Adrenal gland (tissue), 9 donors: ENCODE measurements at regions not wholly inside any gene's neighbourhood (a gene's known extent, or its start where the extent isn't known, plus 50 kb on each side); places are given as distances from the start of the nearest gene placed in this dataset.

Experiments used
- DNase-seq, 7 donors: peaks; one replicate each; pipeline ENCODE4 v3.0.0-alpha.2; 2019 to 2020
- H3K27ac ChIP-seq, 5 donors: fragments of 200-600 bp; sonication (generic) in 4 of 5; 1 replicate in 3 of 5; 2 replicates in 2 of 5; pipeline versions ENCODE4 v1.5.1 to v1.8.0; 2016 to 2020; ENCODE audit warnings: mild to moderate bottlenecking in 1 of 5
- H3K27me3 ChIP-seq: fragments of 200-600 bp; 2 replicates; pipeline ENCODE4 v1.8.0; 2021
- H3K36me3 ChIP-seq, 2 donors: fragments of 200-600 bp; replicated peaks in 1 of 2; 1 replicate in 1 of 2; 2 replicates in 1 of 2; pipeline versions ENCODE4 v1.5.1 to v1.8.0; 2018 to 2022
- H3K4me1 ChIP-seq, 2 donors: fragments of 200-600 bp; replicated peaks in 1 of 2; 1 replicate in 1 of 2; 2 replicates in 1 of 2; pipeline versions ENCODE4 v1.5.1 to v1.8.0; 2018 to 2021
- H3K4me3 ChIP-seq, 4 donors: fragments of 200-600 bp; sonication (generic) in 3 of 4; one replicate each; pipeline ENCODE4 v1.5.1; 2016 to 2018
- H3K9me3 ChIP-seq, 3 donors: fragments of 200-600 bp; sonication (generic) in 1 of 3; replicated peaks in 1 of 3; 1 replicate in 2 of 3; 2 replicates in 1 of 3; pipeline versions ENCODE4 v1.5.1 to v1.8.0; 2016 to 2021
- CTCF ChIP-seq, 6 experiments: fragments of 450-650 bp in 4 of 6; fragments of 200-600 bp in 2 of 6; sonication (generic) in 1 of 6; IDR thresholded peaks; 1 replicate in 5 of 6; 2 replicates in 1 of 6; pipeline versions ENCODE4 v1.5.1 to v1.8.0; 2016 to 2021; ENCODE audit warnings: antibody characterized with exemption in 6 of 6, mild to moderate bottlenecking in 2 of 6, moderate library complexity in 1 of 6
- POLR2A ChIP-seq, 2 donors: fragments of 450-650 bp; IDR thresholded peaks; one replicate each; pipeline ENCODE4 v1.6.1; 2017; ENCODE audit warnings: antibody characterized with exemption in 2 of 2, mild to moderate bottlenecking in 2 of 2, moderate library complexity in 1 of 2
- WGBS, 4 donors: extraction: QIAGEN DNeasy Blood & Tissue Kit in 2 of 4; methylation state at CpG; one replicate each; pipeline versions ENCODE4 v1.1.5 to v1.1.7; 2013 to 2017; 5-methylcytosine and 5-hydroxymethylcytosine counted together
- intact Hi-C, 2 donors: fragments of 100-400 bp; cut with DNase I; formaldehyde crosslinking; loops; one replicate each; pipeline versions ENCODE4 v1.14.1 to v1.15.0; 2022 to 2023
- donor health status: healthy with polysubstance abuse.
- donor health status: Bipolar disorder and iron deficiency.
- donor health status: DM: yes; HTN: yes; CAD: no.
- donor health status: DM: no; HTN: no; CAD: no.
- donor health status: DM: no; HTN: no; CAD: no.

- 96 to 100% (median 99%) methylated on average over 2 of the region's 2 CpGs for WGBS, 4 donors
- H3K9me3 ChIP-seq: no peaks in the 10 kb centered on the region
Measured at GRCh38 chr14:71616013-71616412, 316.2 kb upstream of the RGS6 start.

GRCh38 chr14:71618047-71618446 lies 314.2 kb upstream of the RGS6 start:
- H3K4me3 ChIP-seq: no peak overlapping the region
- no peaks in the 10 kb centered on the region for H3K27me3 ChIP-seq
- intact Hi-C loops: no loop called here
- WGBS, 4 donors: 92 to 97% (median 95%) methylated on average over 3 of the region's 3 CpGs
- H3K27ac ChIP-seq: no peak overlapping the region
- no peaks in the 10 kb centered on the region for H3K9me3 ChIP-seq
- H3K36me3 ChIP-seq: no peaks in the 10 kb centered on the region
- H3K4me1 ChIP-seq: no peaks in the 10 kb centered on the region
- no peak for DNase-seq
- TF ChIP-seq CTCF (IDR thresholded peaks at IDR 0.05) (no peak), POLR2A (IDR thresholded peaks at IDR 0.05) (no peak)

More at GRCh38 chr14:71616013-71616412, 316.2 kb upstream of the RGS6 start:
- Histone ChIP-seq H3K27ac (no peak overlapping the region), H3K4me1 (peaks cover 0 to 2% of the 10 kb centered on the region in 2 donors), H3K36me3 (no peaks in the 10 kb centered on the region), H3K27me3 (no peaks in the 10 kb centered on the region), H3K4me3 (no peak overlapping the region)
- TF ChIP-seq POLR2A (IDR thresholded peaks at IDR 0.05) (no peak), CTCF (IDR thresholded peaks at IDR 0.05) (no peak)
- DNase-seq: no peak
- intact Hi-C loops: no loop called here

DNA sequence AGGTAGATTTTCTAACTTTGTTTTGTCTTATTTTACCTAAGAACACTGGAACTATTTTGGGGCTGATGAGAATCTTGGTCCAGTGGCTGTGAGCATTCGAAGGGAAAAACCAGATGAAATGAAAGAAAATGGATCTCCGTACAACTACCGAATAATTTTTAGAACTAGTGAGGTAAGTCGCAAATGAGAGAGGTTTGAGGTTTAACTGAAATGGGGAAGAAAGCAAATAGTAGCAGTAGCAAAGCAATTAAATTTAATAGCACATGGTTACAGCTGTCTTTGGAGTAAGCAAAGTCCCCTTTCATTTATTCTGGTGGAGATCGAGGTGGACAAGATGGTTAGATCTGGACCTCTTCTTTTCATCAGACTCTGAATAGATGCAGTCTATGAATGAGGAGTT lies 313.5 kb upstream of the RGS6 start:
- DNase-seq: no peak
- Histone ChIP-seq H3K4me3 (no peak overlapping the region), H3K9me3 (no peaks in the 10 kb centered on the region), H3K27ac (no peak overlapping the region), H3K36me3 (no peaks in the 10 kb centered on the region), H3K27me3 (no peaks in the 10 kb centered on the region), H3K4me1 (no peaks in the 10 kb centered on the region)
- TF ChIP-seq POLR2A (IDR thresholded peaks at IDR 0.05) (no peak), CTCF (IDR thresholded peaks at IDR 0.05) (no peak)
- 95 to 98% (median 97%) methylated on average over 5 of the region's 5 CpGs for WGBS, 4 donors
- intact Hi-C loops: no loop called here

DNA sequence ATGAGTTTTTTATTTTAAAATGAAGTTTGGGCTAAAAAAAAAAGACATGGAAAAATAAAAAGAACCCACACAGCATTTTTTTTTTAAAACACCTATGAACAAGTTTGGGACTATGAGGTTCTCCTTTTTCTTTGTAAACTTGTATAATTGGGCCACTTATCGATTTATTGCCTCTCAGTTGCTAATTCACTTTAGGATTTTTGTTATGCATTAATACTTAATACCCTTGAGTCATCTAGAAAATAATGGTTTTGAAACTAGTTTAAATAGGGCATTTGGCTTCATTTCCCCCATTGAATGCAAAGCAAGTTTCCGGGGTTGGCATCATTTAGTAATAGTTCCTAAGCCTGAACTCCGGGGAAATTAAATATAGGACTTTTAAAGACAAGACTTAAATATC lies 312.8 kb upstream of the RGS6 start:
- Histone ChIP-seq H3K27ac (no peak overlapping the region), H3K9me3 (no peaks in the 10 kb centered on the region), H3K27me3 (no peaks in the 10 kb centered on the region), H3K36me3 (no peaks in the 10 kb centered on the region), H3K4me3 (no peak overlapping the region), H3K4me1 (no peaks in the 10 kb centered on the region)
- DNase-seq: no peak
- TF ChIP-seq CTCF (IDR thresholded peaks at IDR 0.05) (no peak), POLR2A (IDR thresholded peaks at IDR 0.05) (no peak)
- intact Hi-C loops: no loop called here
- WGBS, 4 donors: 94 to 100% (median 96%) methylated on average over 3 of the region's 3 CpGs
